ENCODE measurements at regions not wholly inside any gene's neighbourhood (a gene's known extent, or its start where the extent isn't known, plus 50 kb on each side); places are given as distances from the start of the nearest gene placed in this dataset.
A peak's percentile ranks its signal among the peaks of the same experiment; 100 is the strongest.

- no peak for DNase-seq (ENCODE audit: low spot score)
Observed at GRCh38 chr2:59974051-59974766, 579.2 kb downstream of the BCL11A start.

GRCh38 chr2:59969161-59969560 lies 584.3 kb downstream of the BCL11A start:
- no peak for DNase-seq (ENCODE audit: low spot score)

- DNase-seq (ENCODE audit: low spot score): no peak
Observed at GRCh38 chr2:59968441-59968840, 585.0 kb downstream of the BCL11A start.

- no peak for DNase-seq (ENCODE audit: low spot score)
Observed at GRCh38 chr2:59967691-59968090, 585.8 kb downstream of the BCL11A start.

GRCh38 chr2:59963157-59963556 lies 590.3 kb downstream of the BCL11A start:
- no peak for DNase-seq (ENCODE audit: low spot score)

- DNase-seq (ENCODE audit: low spot score): no peak
Observed at GRCh38 chr2:59961746-59962145, 591.7 kb downstream of the BCL11A start.

- DNase-seq (ENCODE audit: low spot score): no peak
Observed at GRCh38 chr2:59959944-59960343, 593.5 kb downstream of the BCL11A start.

- no peak for DNase-seq (ENCODE audit: low spot score)
Observed at GRCh38 chr2:59957504-59957903, 596.0 kb downstream of the BCL11A start.

GRCh38 chr2:59956981-59957380 lies 596.5 kb downstream of the BCL11A start:
- no peak for DNase-seq (ENCODE audit: low spot score)

GRCh38 chr2:59947917-59948541 lies 605.4 kb downstream of the BCL11A start:
- no peak for DNase-seq (ENCODE audit: low spot score)

GRCh38 chr2:59947209-59947608 lies 606.2 kb downstream of the BCL11A start:
- no peak for DNase-seq (ENCODE audit: low spot score)

GRCh38 chr2:59939236-59939635 lies 614.2 kb downstream of the BCL11A start:
- DNase-seq (ENCODE audit: low spot score): no peak

GRCh38 chr2:59938181-59938580 lies 615.3 kb downstream of the BCL11A start:
- DNase-seq (ENCODE audit: low spot score): no peak

- peak; percentile 7 for DNase-seq (ENCODE audit: low spot score)
Observed at GRCh38 chr2:59936048-59936447, 617.4 kb downstream of the BCL11A start.

GRCh38 chr2:59935005-59935404 lies 618.4 kb downstream of the BCL11A start:
- no peak for DNase-seq (ENCODE audit: low spot score)

- no peak for DNase-seq (ENCODE audit: low spot score)
Observed at GRCh38 chr2:59933948-59934347, 619.5 kb downstream of the BCL11A start.

- no peak for DNase-seq (ENCODE audit: low spot score)
Observed at GRCh38 chr2:59932341-59932740, 621.1 kb downstream of the BCL11A start.

GRCh38 chr2:59930430-59930829 lies 623.0 kb downstream of the BCL11A start:
- no peak for DNase-seq (ENCODE audit: low spot score)

- DNase-seq (ENCODE audit: low spot score): no peak
Observed at GRCh38 chr2:59926731-59927130, 626.7 kb downstream of the BCL11A start.

GRCh38 chr2:59925321-59925720 lies 628.1 kb downstream of the BCL11A start:
- DNase-seq (ENCODE audit: low spot score): no peak

GRCh38 chr2:59924346-59924745 lies 629.1 kb downstream of the BCL11A start:
- DNase-seq (ENCODE audit: low spot score): no peak

- no peak for DNase-seq (ENCODE audit: low spot score)
Observed at GRCh38 chr2:59922450-59922849, 631.0 kb downstream of the BCL11A start.

GRCh38 chr2:59921743-59922142 lies 631.7 kb downstream of the BCL11A start:
- DNase-seq (ENCODE audit: low spot score): no peak

- no peak for DNase-seq (ENCODE audit: low spot score)
Observed at GRCh38 chr2:59920961-59921360, 632.5 kb downstream of the BCL11A start.
